ENCODE measurements at regions not wholly inside any gene's neighbourhood (a gene's known extent, or its start where the extent isn't known, plus 50 kb on each side); places are given as distances from the start of the nearest gene placed in this dataset.

DNA sequence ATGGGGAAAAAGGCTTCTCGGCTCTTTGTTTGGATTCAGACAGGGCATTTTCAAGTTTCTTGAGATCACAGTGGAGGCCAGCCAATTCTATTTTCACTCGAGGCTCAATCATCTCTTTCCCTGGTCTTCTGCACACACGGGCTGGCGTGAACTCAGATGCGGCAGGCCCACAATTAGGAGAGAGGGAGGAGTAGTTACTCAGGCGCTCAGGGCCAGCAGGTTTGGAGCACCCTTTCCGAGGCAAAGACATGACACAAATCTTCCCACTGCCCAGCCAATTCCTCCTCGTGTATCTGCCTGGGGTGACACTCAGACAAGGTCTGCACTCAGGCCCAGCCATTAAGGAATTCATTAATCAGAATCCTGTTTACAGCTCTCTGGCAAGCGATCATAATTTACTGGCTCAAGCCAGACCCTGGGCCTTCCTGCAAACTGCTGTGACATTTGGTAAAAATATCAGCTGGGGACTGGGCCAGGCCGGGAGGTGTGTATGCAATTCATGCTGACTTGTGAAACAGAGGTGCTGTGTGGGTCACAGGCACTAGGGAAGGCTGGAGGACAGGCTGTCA, 68.1 kb upstream of the TLE3 start:
- TF ChIP-seq, protein P1, sequence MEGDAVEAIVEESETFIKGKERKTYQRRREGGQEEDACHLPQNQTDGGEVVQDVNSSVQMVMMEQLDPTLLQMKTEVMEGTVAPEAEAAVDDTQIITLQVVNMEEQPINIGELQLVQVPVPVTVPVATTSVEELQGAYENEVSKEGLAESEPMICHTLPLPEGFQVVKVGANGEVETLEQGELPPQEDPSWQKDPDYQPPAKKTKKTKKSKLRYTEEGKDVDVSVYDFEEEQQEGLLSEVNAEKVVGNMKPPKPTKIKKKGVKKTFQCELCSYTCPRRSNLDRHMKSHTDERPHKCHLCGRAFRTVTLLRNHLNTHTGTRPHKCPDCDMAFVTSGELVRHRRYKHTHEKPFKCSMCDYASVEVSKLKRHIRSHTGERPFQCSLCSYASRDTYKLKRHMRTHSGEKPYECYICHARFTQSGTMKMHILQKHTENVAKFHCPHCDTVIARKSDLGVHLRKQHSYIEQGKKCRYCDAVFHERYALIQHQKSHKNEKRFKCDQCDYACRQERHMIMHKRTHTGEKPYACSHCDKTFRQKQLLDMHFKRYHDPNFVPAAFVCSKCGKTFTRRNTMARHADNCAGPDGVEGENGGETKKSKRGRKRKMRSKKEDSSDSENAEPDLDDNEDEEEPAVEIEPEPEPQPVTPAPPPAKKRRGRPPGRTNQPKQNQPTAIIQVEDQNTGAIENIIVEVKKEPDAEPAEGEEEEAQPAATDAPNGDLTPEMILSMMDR (IDR thresholded peaks at IDR 0.05) = no peak
- TF ChIP-seq POLR2A (IDR thresholded peaks at IDR 0.05) = no peak

All from stomach (tissue), 4 donors.